SK-N-MC (cell line): ENCODE measurements at regions not wholly inside any gene's neighbourhood (a gene's known extent, or its start where the extent isn't known, plus 50 kb on each side); places are given as distances from the start of the nearest gene placed in this dataset.

Experiments
- EZH2 ChIP-seq: fragments of 200-600 bp; sonication (generic); IDR thresholded peaks from one replicate; pipeline ENCODE4 v1.6.1; 2017; ENCODE audit warnings: antibody characterized with exemption
- POLR2AphosphoS5 ChIP-seq: IDR thresholded peaks from 2 replicates; pipeline ENCODE4 v1.6.1; 2012; ENCODE audit warnings: mild to moderate bottlenecking, low read depth, low read length, borderline replicate concordance

DNA sequence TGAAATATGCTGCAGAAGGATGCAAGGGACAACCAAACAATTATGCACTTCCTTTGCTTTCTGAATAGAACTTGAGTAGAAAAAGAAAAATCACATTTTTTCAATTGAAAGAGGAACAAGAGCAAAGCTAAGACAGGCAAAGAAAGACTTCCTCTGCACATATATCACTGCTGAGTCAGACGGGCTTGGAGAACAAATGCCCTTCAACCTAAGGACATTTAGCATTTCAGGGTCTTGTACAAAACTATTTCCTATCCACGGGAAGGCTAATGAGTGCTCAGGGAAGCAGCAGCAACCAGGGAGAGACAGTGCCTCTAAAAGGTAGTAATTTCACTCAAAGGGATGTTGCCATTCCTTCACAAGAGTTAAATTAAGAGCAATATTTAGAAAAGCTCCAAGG lies 570.0 kb upstream of the GCFC2 start:
- TF ChIP-seq EZH2 (no peak), POLR2AphosphoS5 (no peak)
